ENCODE measurements at regions not wholly inside any gene's neighbourhood (a gene's known extent, or its start where the extent isn't known, plus 50 kb on each side); places are given as distances from the start of the nearest gene placed in this dataset.

- no peak for TF ChIP-seq CTCF (IDR thresholded peaks at IDR 0.05; ENCODE audit: insufficient read depth, low read length, severe bottlenecking)
- no peak for DNase-seq (ENCODE audit: low read depth)
- FAIRE-seq: no peak
- H3K4me3 ChIP-seq (ENCODE audit: low read depth, low read length): no peak overlapping the region
- H3K36me3 ChIP-seq (ENCODE audit: control insufficient read depth, insufficient read depth, low read length): no peaks in the 10 kb centered on the region
- no peaks in the 10 kb centered on the region for H3K27me3 ChIP-seq (ENCODE audit: control insufficient read depth, insufficient read depth, low read length)
Observed at GRCh38 chr20:61086031-61086430, 166.0 kb upstream of the CDH4 start.

- Histone ChIP-seq H3K36me3 (ENCODE audit: control insufficient read depth, insufficient read depth, low read length) (no peaks in the 10 kb centered on the region), H3K27me3 (ENCODE audit: control insufficient read depth, insufficient read depth, low read length) (no peaks in the 10 kb centered on the region), H3K4me3 (ENCODE audit: low read depth, low read length) (no peak overlapping the region)
- no peak for FAIRE-seq
- no peak for TF ChIP-seq CTCF (IDR thresholded peaks at IDR 0.05; ENCODE audit: insufficient read depth, low read length, severe bottlenecking)
- no peak for DNase-seq (ENCODE audit: low read depth)
Observed at GRCh38 chr20:61090541-61090940, 161.5 kb upstream of the CDH4 start.

GRCh38 chr20:61092251-61092650 lies 159.8 kb upstream of the CDH4 start:
- Histone ChIP-seq H3K4me3 (ENCODE audit: low read depth, low read length) (no peak overlapping the region), H3K36me3 (ENCODE audit: control insufficient read depth, insufficient read depth, low read length) (no peaks in the 10 kb centered on the region), H3K27me3 (ENCODE audit: control insufficient read depth, insufficient read depth, low read length) (no peaks in the 10 kb centered on the region)
- DNase-seq (ENCODE audit: low read depth) (no peak), FAIRE-seq (no peak)
- no peak for TF ChIP-seq CTCF (IDR thresholded peaks at IDR 0.05; ENCODE audit: insufficient read depth, low read length, severe bottlenecking)

- TF ChIP-seq CTCF (IDR thresholded peaks at IDR 0.05; ENCODE audit: insufficient read depth, low read length, severe bottlenecking): no peak
- Histone ChIP-seq H3K4me3 (ENCODE audit: low read depth, low read length) (no peak overlapping the region), H3K27me3 (ENCODE audit: control insufficient read depth, insufficient read depth, low read length) (no peaks in the 10 kb centered on the region), H3K36me3 (ENCODE audit: control insufficient read depth, insufficient read depth, low read length) (no peaks in the 10 kb centered on the region)
- DNase-seq (ENCODE audit: low read depth): no peak
- no peak for FAIRE-seq
Observed at GRCh38 chr20:61094581-61094980, 157.5 kb upstream of the CDH4 start.

- FAIRE-seq (no peak), DNase-seq (ENCODE audit: low read depth) (no peak)
- H3K4me3 ChIP-seq (ENCODE audit: low read depth, low read length): no peak overlapping the region
- no peaks in the 10 kb centered on the region for H3K27me3 ChIP-seq (ENCODE audit: control insufficient read depth, insufficient read depth, low read length)
- H3K36me3 ChIP-seq (ENCODE audit: control insufficient read depth, insufficient read depth, low read length): no peaks in the 10 kb centered on the region
- TF ChIP-seq CTCF (IDR thresholded peaks at IDR 0.05; ENCODE audit: insufficient read depth, low read length, severe bottlenecking): no peak
Observed at GRCh38 chr20:61096463-61096862, 155.6 kb upstream of the CDH4 start.

GRCh38 chr20:61099806-61100205 lies 152.3 kb upstream of the CDH4 start:
- Histone ChIP-seq H3K36me3 (ENCODE audit: control insufficient read depth, insufficient read depth, low read length) (no peaks in the 10 kb centered on the region), H3K4me3 (ENCODE audit: low read depth, low read length) (no peak overlapping the region), H3K27me3 (ENCODE audit: control insufficient read depth, insufficient read depth, low read length) (no peaks in the 10 kb centered on the region)
- DNase-seq (ENCODE audit: low read depth): no peak
- no peak for FAIRE-seq
- no peak for TF ChIP-seq CTCF (IDR thresholded peaks at IDR 0.05; ENCODE audit: insufficient read depth, low read length, severe bottlenecking)
